SK-N-SH treated with all-trans-retinoic acid at 6 μM for 48 hours (cell line): ENCODE measurements at regions not wholly inside any gene's neighbourhood (a gene's known extent, or its start where the extent isn't known, plus 50 kb on each side); places are given as distances from the start of the nearest gene placed in this dataset.
A peak's percentile ranks its signal among the peaks of the same experiment; 100 is the strongest.

Experiments used
- ATAC-seq: fragments of 200-7000 bp; cut with Tn5 transposase; 3 replicates; pipeline ENCODE4 v1.9.1; 2020; ENCODE audit warnings: mild to moderate bottlenecking, moderate library complexity
- ARNTL ChIP-seq: fragments of 450-650 bp; formaldehyde crosslinking; IDR thresholded peaks from 2 replicates; pipeline ENCODE4 v1.5.0; 2020; ENCODE audit warnings: low read depth, mild to moderate bottlenecking, moderate library complexity, borderline replicate concordance
- BACH2 ChIP-seq: fragments of 250-450 bp; sonication (Bioruptor Pico); IDR thresholded peaks from 2 replicates; pipeline ENCODE4 v1.9.0; 2021; ENCODE audit warnings: mild to moderate bottlenecking, borderline replicate concordance
- CREB5 ChIP-seq: fragments of 250-450 bp; sonication (Bioruptor Pico); IDR thresholded peaks from 2 replicates; pipeline ENCODE4 v1.5.1; 2020; ENCODE audit warnings: low read depth, mild to moderate bottlenecking, moderate library complexity
- CSDC2 ChIP-seq: fragments of 250-450 bp; sonication (Bioruptor Pico); IDR thresholded peaks from 2 replicates; pipeline ENCODE4 v1.5.0; 2020; ENCODE audit warnings: mild to moderate bottlenecking, moderate library complexity
- CSRNP3 ChIP-seq: fragments of 250-450 bp; sonication (Bioruptor Pico); IDR thresholded peaks from 2 replicates; pipeline ENCODE4 v1.5.1; 2021; ENCODE audit warnings: mild to moderate bottlenecking, moderate library complexity
- ESRRG ChIP-seq: fragments of 250-450 bp; sonication (Bioruptor Pico); IDR thresholded peaks from 2 replicates; pipeline ENCODE4 v1.6.1; 2021; ENCODE audit warnings: mild to moderate bottlenecking
- GLIS3 ChIP-seq: fragments of 250-450 bp; sonication (Bioruptor Pico); IDR thresholded peaks from 2 replicates; pipeline ENCODE4 v1.5.0; 2020; ENCODE audit warnings: mild to moderate bottlenecking, moderate library complexity
- ISL1 ChIP-seq: fragments of 250-450 bp; sonication (Bioruptor Pico); IDR thresholded peaks from 2 replicates; pipeline ENCODE4 v2.1.2; 2022; ENCODE audit warnings: mild to moderate bottlenecking, moderate library complexity
- OSR1 ChIP-seq: fragments of 250-450 bp; sonication (Bioruptor Pico); IDR thresholded peaks from 2 replicates; pipeline ENCODE4 v1.8.0; 2022; ENCODE audit warnings: moderate library complexity, mild to moderate bottlenecking, inconsistent platforms
- PATZ1 ChIP-seq: fragments of 250-450 bp; sonication (Bioruptor Pico); IDR thresholded peaks from 2 replicates; pipeline ENCODE4 v1.8.0; 2020; ENCODE audit warnings: mild to moderate bottlenecking, moderate library complexity, borderline replicate concordance
- POU6F1 ChIP-seq: fragments of 250-450 bp; sonication (Bioruptor Pico); IDR thresholded peaks from 2 replicates; pipeline ENCODE4 v1.8.0; 2021; ENCODE audit warnings: low read depth, mild to moderate bottlenecking, moderate library complexity, borderline replicate concordance
- PPARA ChIP-seq: fragments of 250-450 bp; sonication (Bioruptor Pico); IDR thresholded peaks from 2 replicates; pipeline ENCODE4 v1.5.0; 2020; ENCODE audit warnings: mild to moderate bottlenecking, borderline replicate concordance
- RARB ChIP-seq: fragments of 250-450 bp; sonication (Bioruptor Pico); IDR thresholded peaks from 2 replicates; pipeline ENCODE4 v1.8.0; 2021; ENCODE audit warnings: mild to moderate bottlenecking, moderate library complexity
- SNAI2 ChIP-seq: fragments of 250-450 bp; sonication (Bioruptor Pico); IDR thresholded peaks from 2 replicates; pipeline ENCODE4 v1.5.0; 2020; ENCODE audit warnings: mild to moderate bottlenecking, moderate library complexity
- TCF4 ChIP-seq: fragments of 250-450 bp; sonication (Bioruptor Pico); IDR thresholded peaks from 2 replicates; pipeline ENCODE4 v1.8.0; 2021; ENCODE audit warnings: mild to moderate bottlenecking, moderate library complexity, borderline replicate concordance
- TOX ChIP-seq: fragments of 250-450 bp; sonication (Bioruptor Pico); IDR thresholded peaks from 2 replicates; pipeline ENCODE4 v1.8.0; 2021; ENCODE audit warnings: mild to moderate bottlenecking, moderate library complexity, borderline replicate concordance
- TSHZ2 ChIP-seq: fragments of 250-450 bp; sonication (Bioruptor Pico); IDR thresholded peaks from 2 replicates; pipeline ENCODE4 v1.5.0; 2020; ENCODE audit warnings: mild to moderate bottlenecking, moderate library complexity
- ZC3H10 ChIP-seq: fragments of 250-450 bp; sonication (Bioruptor Pico); IDR thresholded peaks from 2 replicates; pipeline ENCODE4 v1.5.1; 2021; ENCODE audit warnings: mild to moderate bottlenecking, moderate library complexity
- ZFP3 ChIP-seq: fragments of 250-450 bp; sonication (Bioruptor Pico); IDR thresholded peaks from 2 replicates; pipeline ENCODE4 v1.5.0; 2020; ENCODE audit warnings: mild to moderate bottlenecking, moderate library complexity
- ZNF565 ChIP-seq: fragments of 450-650 bp; formaldehyde crosslinking; conservative IDR thresholded peaks from 2 replicates; pipeline ENCODE4 v1.5.0; 2020; ENCODE audit warnings: low read depth, mild to moderate bottlenecking, moderate library complexity
- ZNF70 ChIP-seq: fragments of 450-650 bp; formaldehyde crosslinking; IDR thresholded peaks from 2 replicates; pipeline ENCODE4 v1.5.0; 2020; ENCODE audit warnings: mild to moderate bottlenecking, moderate library complexity
- ZNF8 ChIP-seq: fragments of 450-650 bp; formaldehyde crosslinking; IDR thresholded peaks from 2 replicates; pipeline ENCODE4 v1.5.0; 2020; ENCODE audit warnings: mild to moderate bottlenecking, moderate library complexity

- TF ChIP-seq TOX (CRISPR knock-in tag) (no peak), ZFP3 (no peak), ZNF70 (no peak), TSHZ2 (no peak), ISL1 (CRISPR knock-in tag) (no peak), GLIS3 (CRISPR knock-in tag) (no peak), ESRRG (CRISPR knock-in tag) (no peak), PPARA (no peak), OSR1 (CRISPR knock-in tag) (no peak), TCF4 (no peak), ZC3H10 (CRISPR knock-in tag) (no peak), RARB (CRISPR knock-in tag) (no peak), ZNF565 (CRISPR knock-in tag) (no peak), ZNF8 (CRISPR knock-in tag) (no peak), CSDC2 (CRISPR knock-in tag) (no peak), CREB5 (CRISPR knock-in tag) (no peak), POU6F1 (CRISPR knock-in tag) (no peak), SNAI2 (no peak)
- no peak for ATAC-seq
Measured at GRCh38 chr12:65517656-65518210, 239.2 kb downstream of the MSRB3 start.

- TF ChIP-seq ZNF565 (CRISPR knock-in tag) = no peak
- TF ChIP-seq POU6F1 (CRISPR knock-in tag) = no peak
- TF ChIP-seq CREB5 (CRISPR knock-in tag) = no peak
- no peak for TF ChIP-seq TSHZ2
- no peak for TF ChIP-seq RARB (CRISPR knock-in tag)
- TF ChIP-seq GLIS3 (CRISPR knock-in tag) = no peak
- no peak for TF ChIP-seq TCF4
- TF ChIP-seq PATZ1 (CRISPR knock-in tag) = no peak
- no peak for TF ChIP-seq ISL1 (CRISPR knock-in tag)
- no peak for TF ChIP-seq OSR1 (CRISPR knock-in tag)
- no peak for TF ChIP-seq CSRNP3 (CRISPR knock-in tag)
- TF ChIP-seq ZNF8 (CRISPR knock-in tag) = no peak
- TF ChIP-seq ZFP3 = no peak
- no peak for TF ChIP-seq ZNF70
- TF ChIP-seq SNAI2 = no peak
- TF ChIP-seq BACH2 (CRISPR knock-in tag) = no peak
- TF ChIP-seq TOX (CRISPR knock-in tag) = no peak
- no peak for TF ChIP-seq ESRRG (CRISPR knock-in tag)
- TF ChIP-seq ARNTL (CRISPR knock-in tag) = no peak
- TF ChIP-seq PPARA = no peak
- peak; percentile 45 for ATAC-seq
Measured at GRCh38 chr12:65518771-65519170, 240.3 kb downstream of the MSRB3 start.
